ENCODE measurements at regions not wholly inside any gene's neighbourhood (a gene's known extent, or its start where the extent isn't known, plus 50 kb on each side); places are given as distances from the start of the nearest gene placed in this dataset.

DNA sequence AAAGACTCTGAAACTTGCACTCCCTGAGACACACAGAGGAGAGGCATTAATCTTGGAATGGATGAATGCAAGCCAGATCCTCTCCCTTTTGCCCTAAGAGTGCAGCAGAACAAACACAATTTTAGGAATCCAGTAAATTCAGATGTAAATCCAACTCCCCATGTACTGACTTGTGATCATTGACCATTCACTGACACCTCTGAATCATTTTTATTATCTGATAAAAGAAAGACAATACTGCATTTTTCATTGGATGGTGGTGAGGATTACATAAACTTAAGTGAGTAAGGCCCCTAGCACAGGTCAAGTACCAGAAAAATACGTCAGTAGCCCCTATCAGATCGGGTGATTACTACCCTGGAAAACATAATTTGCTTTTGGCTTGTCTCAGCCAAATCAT lies 782.9 kb upstream of the API5 start:
- POLR2A ChIA-PET: no interaction called here
- DNase-seq (no peak), ATAC-seq (ENCODE audit: low read depth) (no peak)
- H3K4me1 Mint-ChIP-seq: no peaks in the 10 kb centered on the region
- H3K4me3 Mint-ChIP-seq: no peak overlapping the region
- H3K27ac Mint-ChIP-seq: no peak overlapping the region
- no peaks in the 10 kb centered on the region for H3K9me3 Mint-ChIP-seq
- no peaks in the 10 kb centered on the region for H3K27me3 Mint-ChIP-seq
- H3K36me3 Mint-ChIP-seq: no peaks in the 10 kb centered on the region

DNA sequence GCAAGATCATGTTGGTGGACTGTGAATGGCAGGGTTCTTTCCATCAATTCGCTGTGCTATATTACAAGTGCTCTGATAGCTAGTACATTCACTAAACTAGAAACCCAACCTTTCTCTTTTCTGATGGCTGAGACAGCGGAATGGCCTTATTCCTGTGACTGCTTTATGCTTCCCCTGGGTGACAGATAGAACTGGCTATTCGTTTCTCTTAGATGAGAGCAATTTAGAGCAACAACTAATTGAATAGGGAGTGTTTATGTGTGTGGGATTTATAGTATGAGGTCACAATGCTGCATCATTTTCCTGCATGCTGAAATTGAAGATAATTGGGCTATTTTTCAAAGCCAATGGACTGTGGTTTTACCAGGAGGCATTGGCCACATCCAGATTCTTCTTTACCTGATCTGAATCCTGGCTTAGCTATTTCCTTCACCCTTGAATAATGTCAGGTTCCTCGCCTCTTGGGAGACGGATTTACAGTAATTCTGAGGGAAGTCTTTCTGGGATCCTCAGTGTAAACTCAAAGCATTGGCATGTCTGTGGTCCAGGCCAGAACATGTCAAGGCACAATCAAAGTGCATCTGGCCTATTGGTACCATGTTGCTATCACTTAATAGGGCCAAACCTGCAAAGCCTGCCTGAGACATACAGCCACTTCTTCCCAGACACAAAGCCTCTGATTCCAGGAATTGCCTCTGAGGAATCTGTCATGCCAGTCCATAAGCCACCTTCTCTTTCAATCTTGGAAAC lies 775.0 kb upstream of the API5 start:
- Mint-ChIP-seq H3K27me3 (no peaks in the 10 kb centered on the region), H3K4me1 (no peaks in the 10 kb centered on the region), H3K27ac (no peak overlapping the region), H3K9me3 (no peaks in the 10 kb centered on the region), H3K36me3 (no peaks in the 10 kb centered on the region), H3K4me3 (no peak overlapping the region)
- no peak for ATAC-seq (ENCODE audit: low read depth)
- no peak for DNase-seq
- POLR2A ChIA-PET: no interaction called here

DNA sequence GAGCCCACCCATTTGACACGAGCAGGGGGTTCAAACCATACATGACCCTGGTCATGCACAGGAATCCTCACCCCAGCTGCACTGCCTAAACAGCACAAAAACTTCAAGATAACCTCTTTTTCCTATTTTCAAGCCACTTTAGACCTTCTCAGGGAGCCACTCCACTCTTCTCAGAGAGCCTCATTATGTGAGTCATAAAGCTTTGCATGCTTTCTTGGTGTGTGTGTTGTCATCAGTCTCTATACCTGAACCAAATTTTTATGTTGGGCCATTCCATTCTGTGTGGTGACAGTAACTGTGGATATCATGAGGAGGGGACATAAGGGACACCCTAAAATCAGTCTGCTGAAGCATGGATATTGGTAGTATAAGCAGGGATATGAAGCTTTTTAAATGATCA lies 769.5 kb upstream of the API5 start:
- DNase-seq (no peak), ATAC-seq (ENCODE audit: low read depth) (no peak)
- H3K27me3 Mint-ChIP-seq: no peaks in the 10 kb centered on the region
- H3K27ac Mint-ChIP-seq: no peak overlapping the region
- POLR2A ChIA-PET: no interaction called here
- H3K36me3 Mint-ChIP-seq: no peaks in the 10 kb centered on the region
- H3K9me3 Mint-ChIP-seq: peaks cover 2% of the 10 kb centered on the region
- no peak overlapping the region for H3K4me3 Mint-ChIP-seq
- H3K4me1 Mint-ChIP-seq: no peaks in the 10 kb centered on the region

DNA sequence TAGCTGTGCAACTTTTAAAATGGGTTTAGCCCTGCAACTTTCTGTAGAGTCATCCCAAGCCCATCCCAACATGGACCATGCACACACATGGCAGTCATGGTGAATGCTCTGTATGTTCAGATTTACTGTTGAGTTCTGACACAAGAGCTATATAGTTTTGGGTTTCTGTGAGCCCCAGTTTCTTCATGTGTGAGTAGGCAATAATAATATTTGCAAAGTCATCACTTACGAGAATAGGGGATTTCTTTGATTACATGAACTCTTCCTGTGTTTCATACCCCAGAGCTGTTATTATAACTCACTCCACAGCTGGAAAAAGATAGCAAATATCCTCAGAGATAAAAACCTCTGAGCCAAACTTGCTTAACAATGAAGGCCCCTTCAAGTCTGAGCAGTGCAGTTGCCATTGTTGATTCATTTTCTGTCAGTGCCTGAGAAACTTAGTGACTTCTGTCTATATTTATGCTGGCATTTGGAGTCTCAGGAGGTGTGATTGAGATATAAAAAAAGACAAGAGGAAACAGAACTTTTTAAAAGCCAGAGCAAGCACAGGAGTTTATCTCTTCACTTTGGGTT lies 767.9 kb upstream of the API5 start:
- no peak for DNase-seq
- Mint-ChIP-seq H3K36me3 (no peaks in the 10 kb centered on the region), H3K27me3 (no peaks in the 10 kb centered on the region), H3K4me3 (no peak overlapping the region), H3K9me3 (peaks cover 2% of the 10 kb centered on the region), H3K4me1 (no peaks in the 10 kb centered on the region), H3K27ac (no peak overlapping the region)
- POLR2A ChIA-PET: no interaction called here
- ATAC-seq (ENCODE audit: low read depth): no peak

DNA sequence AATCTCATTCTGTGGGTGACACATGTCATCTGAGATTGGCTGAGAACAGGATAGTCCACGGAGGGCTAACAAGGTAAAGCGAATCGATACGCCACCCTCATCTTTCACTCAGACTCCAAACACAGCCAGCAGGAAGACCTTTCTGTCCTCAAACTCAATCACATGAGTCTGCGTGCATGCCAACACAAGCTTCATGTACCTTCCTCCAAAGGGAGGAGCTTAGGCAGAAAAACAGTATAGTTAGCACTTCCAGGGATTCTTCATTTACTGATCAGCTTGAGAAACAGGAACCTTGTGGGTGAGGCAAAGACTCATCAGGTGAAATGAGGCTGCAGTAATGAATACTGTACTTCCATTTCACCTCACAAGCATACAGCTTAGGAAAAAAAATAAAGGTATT lies 767.1 kb upstream of the API5 start:
- Mint-ChIP-seq H3K4me3 (no peak overlapping the region), H3K4me1 (no peaks in the 10 kb centered on the region), H3K27ac (no peak overlapping the region), H3K27me3 (no peaks in the 10 kb centered on the region), H3K36me3 (no peaks in the 10 kb centered on the region), H3K9me3 (peaks cover 2% of the 10 kb centered on the region)
- POLR2A ChIA-PET: no interaction called here
- ATAC-seq (ENCODE audit: low read depth): no peak
- no peak for DNase-seq

DNA sequence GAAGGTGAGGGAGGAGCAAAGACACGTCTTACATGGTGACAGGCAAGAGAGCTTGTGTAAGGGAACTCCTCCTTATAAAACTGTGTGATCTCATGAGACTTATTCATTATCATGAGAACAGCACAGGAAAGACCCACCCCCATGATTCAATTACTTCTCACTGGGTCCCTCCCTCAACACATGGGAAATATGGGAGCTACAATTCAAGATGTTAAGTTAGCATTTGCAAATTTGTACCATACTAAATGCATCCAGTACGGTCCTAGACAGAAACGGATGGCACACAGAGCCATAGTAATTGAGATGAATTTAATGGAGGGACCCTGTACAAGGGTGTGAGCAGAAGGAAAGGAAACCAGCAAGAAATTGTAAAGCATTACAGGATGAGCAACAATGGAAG lies 765.8 kb upstream of the API5 start:
- H3K9me3 Mint-ChIP-seq: peaks cover 2% of the 10 kb centered on the region
- H3K27me3 Mint-ChIP-seq: no peaks in the 10 kb centered on the region
- H3K27ac Mint-ChIP-seq: no peak overlapping the region
- no peaks in the 10 kb centered on the region for H3K36me3 Mint-ChIP-seq
- POLR2A ChIA-PET: no interaction called here
- DNase-seq: no peak
- no peak for ATAC-seq (ENCODE audit: low read depth)
- no peaks in the 10 kb centered on the region for H3K4me1 Mint-ChIP-seq
- H3K4me3 Mint-ChIP-seq: no peak overlapping the region

DNA sequence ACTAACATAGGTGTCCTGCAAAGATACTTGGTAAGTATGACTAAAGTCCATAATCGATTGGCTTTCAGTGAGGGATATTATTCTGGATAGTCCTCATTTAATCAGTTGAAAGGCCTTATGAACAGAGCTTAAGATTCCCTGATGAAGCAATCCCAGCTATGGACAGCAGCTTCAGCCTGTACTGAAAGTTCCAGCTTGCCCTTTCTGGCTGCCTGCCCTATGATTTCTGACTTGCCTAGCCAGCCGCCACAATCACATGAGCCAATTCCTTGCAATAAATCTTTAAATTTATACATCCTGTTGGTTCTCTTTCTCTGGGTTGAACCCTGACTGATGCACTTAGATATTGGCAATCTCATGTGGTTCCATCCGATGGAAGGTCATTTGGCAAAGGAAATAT lies 759.0 kb upstream of the API5 start:
- H3K4me3 Mint-ChIP-seq: no peak overlapping the region
- H3K27ac Mint-ChIP-seq: no peak overlapping the region
- POLR2A ChIA-PET: no interaction called here
- no peaks in the 10 kb centered on the region for H3K4me1 Mint-ChIP-seq
- no peak for ATAC-seq (ENCODE audit: low read depth)
- no peaks in the 10 kb centered on the region for H3K36me3 Mint-ChIP-seq
- H3K27me3 Mint-ChIP-seq: no peaks in the 10 kb centered on the region
- H3K9me3 Mint-ChIP-seq: no peaks in the 10 kb centered on the region
- DNase-seq: no peak

DNA sequence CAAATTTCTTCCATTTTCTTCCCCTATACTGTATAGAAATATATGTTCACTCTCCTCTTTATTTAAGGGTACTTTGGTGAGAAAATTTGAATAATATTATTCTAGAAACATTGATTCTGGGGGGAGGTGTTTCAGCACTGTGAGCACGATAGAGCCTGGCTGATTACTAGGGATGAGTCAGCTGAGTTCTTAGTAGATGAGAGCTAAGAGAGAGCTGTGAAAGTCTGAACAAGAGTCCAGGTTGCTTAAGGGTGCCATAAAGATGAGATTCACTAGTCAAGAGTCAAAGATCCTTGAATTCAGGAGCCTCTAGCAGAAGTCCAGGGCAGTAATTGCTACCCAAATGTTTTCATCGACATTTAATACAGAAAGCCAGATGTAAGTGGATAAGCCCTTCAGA lies 756.6 kb upstream of the API5 start:
- DNase-seq (no peak), ATAC-seq (ENCODE audit: low read depth) (no peak)
- Mint-ChIP-seq H3K4me3 (no peak overlapping the region), H3K36me3 (no peaks in the 10 kb centered on the region), H3K9me3 (no peaks in the 10 kb centered on the region), H3K27me3 (no peaks in the 10 kb centered on the region), H3K4me1 (no peaks in the 10 kb centered on the region), H3K27ac (no peak overlapping the region)
- POLR2A ChIA-PET: no interaction called here

DNA sequence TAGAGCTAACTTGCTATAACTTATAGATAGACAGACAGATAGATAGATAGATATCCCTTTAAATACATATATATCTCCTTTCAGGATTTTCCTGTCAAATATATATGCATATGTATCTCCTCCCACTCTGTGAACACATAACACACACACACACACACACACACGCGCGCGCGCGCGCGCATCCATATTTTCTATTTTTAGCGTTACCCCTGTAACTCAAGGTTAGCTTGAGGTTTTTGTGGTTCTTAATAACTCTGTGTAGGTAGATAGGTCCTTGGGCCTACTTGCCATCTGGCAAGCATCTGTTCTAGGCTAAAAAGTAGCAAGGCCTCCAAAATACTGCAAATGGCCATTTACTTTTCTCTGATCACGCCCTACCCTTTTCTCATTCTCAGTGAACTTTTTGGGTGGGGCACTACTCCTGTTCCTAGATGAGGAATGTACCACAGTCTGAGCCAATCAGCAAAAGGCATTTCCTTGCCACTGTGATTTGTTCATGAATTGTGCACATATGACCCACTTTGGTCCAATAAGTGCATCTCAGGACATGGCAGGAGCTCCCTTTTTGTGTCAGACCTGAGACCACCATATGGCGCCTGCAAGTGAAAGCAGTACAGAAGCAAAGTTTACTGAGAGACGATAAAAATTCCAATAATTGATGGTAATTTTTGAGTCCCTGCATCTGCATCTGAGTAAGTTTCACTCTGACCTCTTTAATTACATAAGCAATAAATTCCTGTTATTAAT lies 740.5 kb upstream of the API5 start:
- no peaks in the 10 kb centered on the region for H3K36me3 Mint-ChIP-seq
- H3K27ac Mint-ChIP-seq: no peak overlapping the region
- H3K9me3 Mint-ChIP-seq: peaks cover 7% of the 10 kb centered on the region
- no peak overlapping the region for H3K4me3 Mint-ChIP-seq
- no peaks in the 10 kb centered on the region for H3K27me3 Mint-ChIP-seq
- POLR2A ChIA-PET: no interaction called here
- DNase-seq (no peak), ATAC-seq (ENCODE audit: low read depth) (no peak)
- no peaks in the 10 kb centered on the region for H3K4me1 Mint-ChIP-seq

DNA sequence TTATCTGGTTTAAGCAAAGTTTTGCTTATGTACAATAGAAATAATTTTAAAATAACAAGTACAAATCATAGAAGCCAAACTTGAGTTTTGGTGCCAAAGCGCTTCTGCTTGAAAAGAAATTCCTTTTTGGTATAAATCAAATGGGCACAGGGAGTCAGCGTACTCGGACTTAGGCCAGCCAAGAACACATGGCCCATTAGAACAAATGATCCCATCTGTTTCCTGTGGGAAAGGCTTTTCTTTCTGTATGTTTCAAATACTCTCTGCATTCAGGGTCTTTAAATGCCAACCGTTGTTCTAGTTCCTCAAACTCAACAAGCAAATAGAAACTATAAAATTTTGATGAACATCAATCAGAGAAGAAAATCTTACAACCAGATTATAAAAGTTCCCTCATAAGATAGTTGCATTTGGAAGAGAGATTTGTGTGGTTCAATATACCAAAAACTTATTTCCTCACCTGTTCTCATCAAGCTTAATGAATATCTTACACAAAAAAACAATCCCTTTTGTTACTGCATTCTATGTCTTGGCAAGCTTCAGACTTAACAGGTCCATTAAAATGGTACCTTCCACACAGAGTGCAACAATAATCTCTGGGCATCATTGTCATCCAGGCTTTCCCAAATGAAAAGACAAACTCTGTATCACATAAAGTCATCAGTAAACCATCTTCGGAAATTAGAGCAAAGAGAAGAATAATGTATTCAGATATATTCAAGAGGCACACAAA lies 739.8 kb upstream of the API5 start:
- POLR2A ChIA-PET: no interaction called here
- no peaks in the 10 kb centered on the region for H3K36me3 Mint-ChIP-seq
- DNase-seq: no peak
- H3K27ac Mint-ChIP-seq: no peak overlapping the region
- no peak for ATAC-seq (ENCODE audit: low read depth)
- H3K4me3 Mint-ChIP-seq: no peak overlapping the region
- no peaks in the 10 kb centered on the region for H3K27me3 Mint-ChIP-seq
- no peaks in the 10 kb centered on the region for H3K4me1 Mint-ChIP-seq
- peaks cover 5% of the 10 kb centered on the region for H3K9me3 Mint-ChIP-seq

DNA sequence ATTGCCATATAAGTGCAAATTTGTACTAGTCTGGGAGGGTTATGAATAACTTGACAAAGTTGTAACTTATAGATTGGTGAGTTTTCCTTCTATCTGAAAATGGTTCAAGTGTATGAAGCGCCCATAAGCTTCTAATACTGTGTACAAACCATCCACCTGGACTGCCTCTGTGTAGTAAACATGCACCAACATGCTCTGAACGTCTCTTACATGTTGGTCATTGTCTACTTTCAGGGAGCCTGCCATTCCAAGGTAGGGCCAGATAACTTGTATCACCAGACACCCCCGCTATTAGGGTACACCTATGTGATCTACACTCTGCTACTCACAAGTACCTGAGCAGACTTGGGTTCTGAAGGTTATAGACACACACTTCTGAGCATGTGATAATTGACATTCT lies 735.5 kb upstream of the API5 start:
- POLR2A ChIA-PET: no interaction called here
- no peak overlapping the region for H3K27ac Mint-ChIP-seq

DNA sequence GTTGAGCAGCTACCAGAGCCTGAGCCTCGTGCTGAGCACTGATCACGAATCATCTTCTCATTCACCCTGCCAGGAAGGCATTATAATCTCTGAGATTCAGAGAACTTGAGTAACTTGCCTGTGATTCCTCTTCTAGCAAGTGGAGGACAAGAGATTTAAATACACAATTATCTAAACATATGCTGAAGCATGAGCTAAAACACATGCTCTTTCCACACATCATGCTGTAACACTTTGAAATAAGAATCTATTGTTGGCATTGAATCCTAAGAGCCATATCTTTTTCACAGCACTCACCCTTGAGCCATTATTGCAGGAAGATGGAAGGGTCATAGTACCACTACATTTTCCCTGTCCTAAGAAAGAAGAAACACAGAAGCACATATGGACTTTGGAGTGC lies 722.5 kb upstream of the API5 start:
- H3K36me3 Mint-ChIP-seq: no peaks in the 10 kb centered on the region
- ATAC-seq (ENCODE audit: low read depth) (no peak), DNase-seq (no peak)
- no peaks in the 10 kb centered on the region for H3K4me1 Mint-ChIP-seq
- no peaks in the 10 kb centered on the region for H3K27me3 Mint-ChIP-seq
- H3K27ac Mint-ChIP-seq: no peak overlapping the region
- POLR2A ChIA-PET: no interaction called here
- no peaks in the 10 kb centered on the region for H3K9me3 Mint-ChIP-seq
- no peak overlapping the region for H3K4me3 Mint-ChIP-seq

More for the DNA sequence above, 735.5 kb upstream of the API5 start:
- Mint-ChIP-seq H3K27me3 (no peaks in the 10 kb centered on the region), H3K4me1 (no peaks in the 10 kb centered on the region), H3K4me3 (no peak overlapping the region), H3K9me3 (peaks cover 2% of the 10 kb centered on the region), H3K36me3 (no peaks in the 10 kb centered on the region)
- no peak for ATAC-seq (ENCODE audit: low read depth)
- DNase-seq: no peak

DNA sequence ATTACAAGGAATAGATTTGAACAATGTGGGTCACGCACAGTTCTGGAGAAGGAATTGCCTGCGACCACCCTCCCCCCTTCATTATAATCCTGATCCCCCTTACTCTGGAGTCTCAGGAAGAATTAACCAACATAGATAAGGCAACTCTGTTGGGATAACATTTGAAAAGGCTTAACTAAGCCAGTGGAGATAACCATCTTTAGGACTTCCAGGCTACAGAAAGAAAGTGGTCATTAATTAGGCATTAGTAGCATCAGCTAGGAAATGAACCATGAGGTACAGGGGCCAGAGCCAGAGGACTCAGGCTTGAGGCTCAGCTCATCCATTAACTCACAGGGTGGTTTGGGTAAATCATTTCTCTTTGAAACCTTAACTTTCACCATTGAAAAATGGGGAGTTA lies 720.0 kb upstream of the API5 start:
- H3K9me3 Mint-ChIP-seq: peaks cover 1% of the 10 kb centered on the region
- no peak overlapping the region for H3K4me3 Mint-ChIP-seq
- H3K27ac Mint-ChIP-seq: no peak overlapping the region
- DNase-seq: no peak
- H3K4me1 Mint-ChIP-seq: no peaks in the 10 kb centered on the region
- ATAC-seq (ENCODE audit: low read depth): no peak
- H3K27me3 Mint-ChIP-seq: no peaks in the 10 kb centered on the region
- POLR2A ChIA-PET: no interaction called here
- no peaks in the 10 kb centered on the region for H3K36me3 Mint-ChIP-seq

DNA sequence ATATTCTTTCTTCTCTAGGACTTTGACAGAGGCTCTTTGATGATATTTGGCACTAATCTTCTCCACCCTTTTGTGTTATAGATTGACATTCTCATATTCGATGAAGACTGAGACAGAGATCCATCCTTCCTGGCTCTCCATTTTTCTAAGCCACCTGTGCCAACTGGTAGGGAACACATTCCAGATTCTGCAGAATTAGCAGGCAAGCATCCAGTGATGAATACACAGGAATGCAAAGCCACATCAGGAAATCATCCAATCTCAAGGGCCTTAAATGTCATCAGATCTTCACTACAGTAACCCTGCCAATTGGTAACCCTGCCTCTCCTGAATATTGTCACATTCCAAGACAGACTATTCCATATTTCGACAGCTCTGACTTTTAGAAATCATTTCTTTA lies 718.4 kb upstream of the API5 start:
- POLR2A ChIA-PET: no interaction called here
- Mint-ChIP-seq H3K27ac (no peak overlapping the region), H3K9me3 (peaks cover 1% of the 10 kb centered on the region), H3K36me3 (no peaks in the 10 kb centered on the region), H3K4me3 (no peak overlapping the region), H3K4me1 (no peaks in the 10 kb centered on the region), H3K27me3 (no peaks in the 10 kb centered on the region)
- no peak for DNase-seq
- no peak for ATAC-seq (ENCODE audit: low read depth)
